GM10266 (cell line): ENCODE measurements at regions not wholly inside any gene's neighbourhood (a gene's known extent, or its start where the extent isn't known, plus 50 kb on each side); places are given as distances from the start of the nearest gene placed in this dataset.

Experiments
- DNase-seq: peaks from one replicate; pipeline ENCODE4 v3.0.0; 2012; ENCODE audit errors: extremely low spot score
- CTCF ChIP-seq: IDR thresholded peaks from 2 replicates; pipeline ENCODE4 v1.5.1; 2012; ENCODE audit warnings: mild to moderate bottlenecking, low read depth; ENCODE audit not compliant: control insufficient read depth, insufficient read depth; ENCODE audit errors: missing control alignments

- TF ChIP-seq CTCF = no peak
- DNase-seq = no peak
Observed at GRCh38 chr2:220877897-220878296, 694.2 kb downstream of the EPHA4 start.

GRCh38 chr2:220880623-220881596 lies 691.2 kb downstream of the EPHA4 start:
- TF ChIP-seq CTCF = no peak
- DNase-seq = no peak

GRCh38 chr2:220882507-220882906 lies 689.6 kb downstream of the EPHA4 start:
- TF ChIP-seq CTCF = no peak
- no peak for DNase-seq

- TF ChIP-seq CTCF = no peak
Observed at GRCh38 chr2:220885593-220885992, 686.5 kb downstream of the EPHA4 start.

GRCh38 chr2:220887271-220887870 lies 684.7 kb downstream of the EPHA4 start:
- TF ChIP-seq CTCF = no peak
- DNase-seq = no peak

More at GRCh38 chr2:220885593-220885992, 686.5 kb downstream of the EPHA4 start:
- DNase-seq = no peak

- DNase-seq = no peak
- no peak for TF ChIP-seq CTCF
Observed at GRCh38 chr2:220887876-220888275, 684.2 kb downstream of the EPHA4 start.

GRCh38 chr2:220890931-220891330 lies 681.2 kb downstream of the EPHA4 start:
- DNase-seq = no peak
- TF ChIP-seq CTCF = no peak
